Gastrocnemius medialis (tissue), 4 donors: ENCODE measurements at regions not wholly inside any gene's neighbourhood (a gene's known extent, or its start where the extent isn't known, plus 50 kb on each side); places are given as distances from the start of the nearest gene placed in this dataset.

Experiments
- CTCF ChIP-seq, 5 experiments: fragments of 450-650 bp in 3 of 5; fragments of 200-600 bp in 2 of 5; sonication (generic) in 2 of 5; IDR thresholded peaks in 4 of 5; conservative IDR thresholded peaks in 1 of 5; 1 replicate in 4 of 5; 2 replicates in 1 of 5; pipeline ENCODE4 v1.5.1; 2016 to 2019; ENCODE audit warnings: antibody characterized with exemption in 5 of 5, mild to moderate bottlenecking in 3 of 5, moderate library complexity in 3 of 5
- POLR2A ChIP-seq, 2 donors: fragments of 450-650 bp; IDR thresholded peaks; one replicate each; pipeline ENCODE4 v1.6.1; 2017; ENCODE audit warnings: antibody characterized with exemption in 2 of 2, mild to moderate bottlenecking in 2 of 2, moderate library complexity in 2 of 2

- TF ChIP-seq CTCF (IDR thresholded peaks at IDR 0.05 in 4 of 5, conservative IDR thresholded peaks at IDR 0.05 in 1 of 5) (no peak), POLR2A (IDR thresholded peaks at IDR 0.05) (no peak)
Measured at GRCh38 chr3:150270883-150271590, 137.1 kb upstream of the TSC22D2 start.
